K562 (cell line): ENCODE measurements at regions not wholly inside any gene's neighbourhood (a gene's known extent, or its start where the extent isn't known, plus 50 kb on each side); places are given as distances from the start of the nearest gene placed in this dataset.

Experiments
- EHMT2 ChIP-seq: fragments of 450-650 bp; IDR thresholded peaks from 2 replicates; pipeline ENCODE4 v1.6.1; 2018; ENCODE audit warnings: antibody characterized with exemption
- EZH2 ChIP-seq: IDR thresholded peaks from 2 replicates; pipeline ENCODE4 v1.6.1; 2012; ENCODE audit warnings: low read depth, mild to moderate bottlenecking, inconsistent platforms, low read length, borderline replicate concordance
- HDAC1 ChIP-seq, 2 experiments: fragments of 450-650 bp; IDR thresholded peaks; 2 replicates each; pipeline ENCODE4 v1.6.1; 2016 to 2017; ENCODE audit warnings: inconsistent platforms in 1 of 2, mild to moderate bottlenecking in 1 of 2, moderate library complexity in 1 of 2
- HDAC2 ChIP-seq: fragments of 450-650 bp; IDR thresholded peaks from 2 replicates; pipeline ENCODE4 v1.6.1; 2016; ENCODE audit warnings: mild to moderate bottlenecking
- POLR2A ChIP-seq: fragments of 450-650 bp; conservative IDR thresholded peaks from 2 replicates; pipeline ENCODE4 v1.6.1; 2016
- POLR2AphosphoS5 ChIP-seq: IDR thresholded peaks from 2 replicates; pipeline ENCODE4 v1.6.1; 2011; ENCODE audit warnings: mild to moderate bottlenecking, low read depth, low read length, moderate library complexity; ENCODE audit not compliant: control insufficient read depth, insufficient read depth
- SPI1 ChIP-seq: IDR thresholded peaks from 2 replicates; pipeline ENCODE4 v1.6.1; 2011; ENCODE audit warnings: low read depth, low read length, control low read depth, borderline replicate concordance
- ZBTB17 ChIP-seq: fragments of 450-650 bp; formaldehyde crosslinking; IDR thresholded peaks from 2 replicates; pipeline ENCODE4 v1.4.0; 2020; ENCODE audit warnings: mild to moderate bottlenecking
- ZNF354B ChIP-seq: fragments of 250-450 bp; sonication (Bioruptor Pico); IDR thresholded peaks from 2 replicates; pipeline ENCODE4 v1.4.0; 2020
- TF ChIP-seq, protein P1 (sequence below), 3 experiments: IDR thresholded peaks in 2 of 3; conservative IDR thresholded peaks in 1 of 3; 2 replicates each; pipeline ENCODE4 v1.5.1; 2011 to 2012; ENCODE audit warnings: low read length in 3 of 3, mild to moderate bottlenecking in 3 of 3, control low read depth in 2 of 3, improper control_type of control experiment in 1 of 3, inconsistent platforms in 1 of 3, low read depth in 1 of 3, mixed read lengths in 1 of 3, moderate library complexity in 1 of 3; ENCODE audit not compliant: insufficient read depth in 2 of 3
- TF ChIP-seq, protein P2 (sequence below): fragments of 450-650 bp; formaldehyde crosslinking; IDR thresholded peaks from 2 replicates; pipeline ENCODE4 v1.4.0; 2020; ENCODE audit warnings: mild to moderate bottlenecking, mixed read lengths
- TF ChIP-seq, protein P3 (sequence below): IDR thresholded peaks from 2 replicates; pipeline ENCODE4 v1.6.1; 2012; ENCODE audit warnings: low read depth, low read length, improper control_type of control experiment, borderline replicate concordance
- TF ChIP-seq, protein P4 (sequence below): fragments of 250-450 bp; sonication (Bioruptor Pico); IDR thresholded peaks from 2 replicates; pipeline ENCODE4 v1.5.0; 2022; ENCODE audit warnings: mild to moderate bottlenecking

DNA sequence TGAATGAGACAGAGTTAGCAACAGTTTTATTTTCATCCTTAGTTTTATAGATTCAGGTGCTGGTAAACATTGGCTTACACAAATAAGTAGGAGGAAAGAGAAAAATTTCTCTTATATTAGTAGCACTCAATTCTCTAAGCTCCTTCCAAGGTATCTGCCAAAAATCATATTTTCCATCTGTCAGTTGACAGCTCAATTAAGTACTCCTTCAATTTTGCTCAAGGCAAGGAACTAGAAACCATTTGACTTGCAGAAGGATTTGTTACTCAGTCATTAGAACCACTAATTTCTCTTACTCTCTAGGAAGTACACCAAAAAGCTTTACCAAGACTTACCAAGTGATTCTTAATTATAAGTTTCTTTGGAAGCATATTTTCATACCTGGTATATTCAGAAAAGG, 101.4 kb upstream of the ATP8B1 start:
- no peak for TF ChIP-seq EZH2
- TF ChIP-seq, protein P1, sequence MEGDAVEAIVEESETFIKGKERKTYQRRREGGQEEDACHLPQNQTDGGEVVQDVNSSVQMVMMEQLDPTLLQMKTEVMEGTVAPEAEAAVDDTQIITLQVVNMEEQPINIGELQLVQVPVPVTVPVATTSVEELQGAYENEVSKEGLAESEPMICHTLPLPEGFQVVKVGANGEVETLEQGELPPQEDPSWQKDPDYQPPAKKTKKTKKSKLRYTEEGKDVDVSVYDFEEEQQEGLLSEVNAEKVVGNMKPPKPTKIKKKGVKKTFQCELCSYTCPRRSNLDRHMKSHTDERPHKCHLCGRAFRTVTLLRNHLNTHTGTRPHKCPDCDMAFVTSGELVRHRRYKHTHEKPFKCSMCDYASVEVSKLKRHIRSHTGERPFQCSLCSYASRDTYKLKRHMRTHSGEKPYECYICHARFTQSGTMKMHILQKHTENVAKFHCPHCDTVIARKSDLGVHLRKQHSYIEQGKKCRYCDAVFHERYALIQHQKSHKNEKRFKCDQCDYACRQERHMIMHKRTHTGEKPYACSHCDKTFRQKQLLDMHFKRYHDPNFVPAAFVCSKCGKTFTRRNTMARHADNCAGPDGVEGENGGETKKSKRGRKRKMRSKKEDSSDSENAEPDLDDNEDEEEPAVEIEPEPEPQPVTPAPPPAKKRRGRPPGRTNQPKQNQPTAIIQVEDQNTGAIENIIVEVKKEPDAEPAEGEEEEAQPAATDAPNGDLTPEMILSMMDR (IDR thresholded peaks at IDR 0.05 in 2 of 3, conservative IDR thresholded peaks at IDR 0.05 in 1 of 3; ENCODE audit: insufficient read depth in 2 of 3, low read depth in 1 of 3, low read length in 3 of 3) = no peak
- TF ChIP-seq POLR2AphosphoS5 = no peak
- TF ChIP-seq HDAC2 = no peak
- no peak for TF ChIP-seq HDAC1 (IDR thresholded peaks at IDR 0.05)
- TF ChIP-seq POLR2A = no peak
- no peak for TF ChIP-seq EHMT2
- no peak for TF ChIP-seq ZBTB17
- no peak for TF ChIP-seq SPI1
- TF ChIP-seq, protein P2, sequence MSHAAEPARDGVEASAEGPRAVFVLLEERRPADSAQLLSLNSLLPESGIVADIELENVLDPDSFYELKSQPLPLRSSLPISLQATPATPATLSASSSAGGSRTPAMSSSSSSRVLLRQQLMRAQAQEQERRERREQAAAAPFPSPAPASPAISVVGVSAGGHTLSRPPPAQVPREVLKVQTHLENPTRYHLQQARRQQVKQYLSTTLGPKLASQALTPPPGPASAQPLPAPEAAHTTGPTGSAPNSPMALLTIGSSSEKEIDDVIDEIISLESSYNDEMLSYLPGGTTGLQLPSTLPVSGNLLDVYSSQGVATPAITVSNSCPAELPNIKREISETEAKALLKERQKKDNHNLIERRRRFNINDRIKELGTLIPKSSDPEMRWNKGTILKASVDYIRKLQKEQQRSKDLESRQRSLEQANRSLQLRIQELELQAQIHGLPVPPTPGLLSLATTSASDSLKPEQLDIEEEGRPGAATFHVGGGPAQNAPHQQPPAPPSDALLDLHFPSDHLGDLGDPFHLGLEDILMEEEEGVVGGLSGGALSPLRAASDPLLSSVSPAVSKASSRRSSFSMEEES = no peak
- TF ChIP-seq ZNF354B (CRISPR knock-in tag) = no peak
- TF ChIP-seq, protein P3, sequence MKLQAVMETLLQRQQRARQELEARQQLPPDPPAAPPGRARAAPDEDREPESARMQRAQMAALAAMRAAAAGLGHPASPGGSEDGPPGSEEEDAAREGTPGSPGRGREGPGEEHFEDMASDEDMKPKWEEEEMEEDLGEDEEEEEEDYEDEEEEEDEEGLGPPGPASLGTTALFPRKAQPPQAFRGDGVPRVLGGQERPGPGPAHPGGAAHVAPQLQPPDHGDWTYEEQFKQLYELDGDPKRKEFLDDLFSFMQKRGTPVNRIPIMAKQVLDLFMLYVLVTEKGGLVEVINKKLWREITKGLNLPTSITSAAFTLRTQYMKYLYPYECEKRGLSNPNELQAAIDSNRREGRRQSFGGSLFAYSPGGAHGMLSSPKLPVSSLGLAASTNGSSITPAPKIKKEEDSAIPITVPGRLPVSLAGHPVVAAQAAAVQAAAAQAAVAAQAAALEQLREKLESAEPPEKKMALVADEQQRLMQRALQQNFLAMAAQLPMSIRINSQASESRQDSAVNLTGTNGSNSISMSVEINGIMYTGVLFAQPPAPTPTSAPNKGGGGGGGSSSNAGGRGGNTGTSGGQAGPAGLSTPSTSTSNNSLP = no peak
- TF ChIP-seq, protein P4, sequence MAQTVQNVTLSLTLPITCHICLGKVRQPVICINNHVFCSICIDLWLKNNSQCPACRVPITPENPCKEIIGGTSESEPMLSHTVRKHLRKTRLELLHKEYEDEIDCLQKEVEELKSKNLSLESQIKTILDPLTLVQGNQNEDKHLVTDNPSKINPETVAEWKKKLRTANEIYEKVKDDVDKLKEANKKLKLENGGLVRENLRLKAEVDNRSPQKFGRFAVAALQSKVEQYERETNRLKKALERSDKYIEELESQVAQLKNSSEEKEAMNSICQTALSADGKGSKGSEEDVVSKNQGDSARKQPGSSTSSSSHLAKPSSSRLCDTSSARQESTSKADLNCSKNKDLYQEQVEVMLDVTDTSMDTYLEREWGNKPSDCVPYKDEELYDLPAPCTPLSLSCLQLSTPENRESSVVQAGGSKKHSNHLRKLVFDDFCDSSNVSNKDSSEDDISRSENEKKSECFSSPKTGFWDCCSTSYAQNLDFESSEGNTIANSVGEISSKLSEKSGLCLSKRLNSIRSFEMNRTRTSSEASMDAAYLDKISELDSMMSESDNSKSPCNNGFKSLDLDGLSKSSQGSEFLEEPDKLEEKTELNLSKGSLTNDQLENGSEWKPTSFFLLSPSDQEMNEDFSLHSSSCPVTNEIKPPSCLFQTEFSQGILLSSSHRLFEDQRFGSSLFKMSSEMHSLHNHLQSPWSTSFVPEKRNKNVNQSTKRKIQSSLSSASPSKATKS = no peak
